NCI-H2107 treated with DMSO at 0.1 percent for 48 hours (cell line): ENCODE measurements at regions not wholly inside any gene's neighbourhood (a gene's known extent, or its start where the extent isn't known, plus 50 kb on each side); places are given as distances from the start of the nearest gene placed in this dataset.
"Not testable (repeated sequence)": the region's sequence is repeated elsewhere in the genome, so short reads cannot be mapped to it uniquely, and the experiment has no call there.

Experiments used
- DNase-seq: peaks from one replicate; lab custom pipeline; 2025; ENCODE audit not compliant: unreplicated experiment; lab: John Stamatoyannopoulos, UW

GRCh38 chr3:144683065-144683464, 711.4 kb downstream of the DIPK2A start:
- DNase-seq, result no peak

GRCh38 chr3:144687862-144688261, 716.2 kb downstream of the DIPK2A start:
- no peak for DNase-seq

GRCh38 chr3:144692488-144692887, 720.9 kb downstream of the DIPK2A start:
- no peak for DNase-seq

GRCh38 chr3:144708437-144708836, 736.8 kb downstream of the DIPK2A start:
- no peak for DNase-seq

GRCh38 chr3:144737281-144737680, 765.7 kb downstream of the DIPK2A start:
- DNase-seq, result no peak

- no peak for DNase-seq
Observed at GRCh38 chr3:144743225-144743668, 771.6 kb downstream of the DIPK2A start.

DNA sequence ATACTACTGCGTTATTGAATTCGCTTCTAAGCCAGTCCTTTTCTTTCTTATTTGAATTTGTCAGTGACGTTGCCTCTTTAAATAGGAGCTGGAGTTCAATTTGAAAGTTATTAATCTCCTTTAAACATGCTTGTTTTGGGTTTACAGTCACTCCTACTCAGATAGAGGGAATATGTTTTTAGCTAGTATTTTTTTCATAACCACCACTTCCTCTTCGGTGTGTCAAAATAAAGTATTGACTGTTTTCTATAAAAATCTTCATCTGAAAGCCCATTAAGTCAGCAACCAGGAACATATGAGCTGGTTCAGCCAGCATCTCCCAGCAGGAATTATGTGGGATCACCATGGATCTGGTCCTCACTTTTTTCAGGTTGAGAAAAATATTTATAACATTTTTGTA, 772.9 kb downstream of the DIPK2A start:
- no peak for DNase-seq

DNA sequence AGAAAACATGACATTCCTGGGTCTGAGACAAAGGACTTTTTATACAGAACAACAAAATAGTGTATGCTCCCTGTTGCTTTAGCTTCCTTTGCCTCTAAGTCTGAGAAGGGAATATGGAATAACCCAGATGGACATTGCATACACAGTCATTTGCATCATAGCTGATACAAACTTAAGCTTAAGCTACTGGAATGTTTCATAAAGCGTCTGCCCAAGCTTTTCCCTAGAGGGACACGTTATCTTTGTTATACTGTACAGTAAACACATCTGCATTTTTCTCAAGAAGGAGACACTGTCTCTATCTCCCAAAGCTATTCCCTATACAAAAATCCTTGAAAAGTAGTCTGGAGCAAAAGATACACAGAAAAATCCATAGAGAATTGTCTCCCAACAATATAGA, 775.0 kb downstream of the DIPK2A start:
- no peak for DNase-seq

DNA sequence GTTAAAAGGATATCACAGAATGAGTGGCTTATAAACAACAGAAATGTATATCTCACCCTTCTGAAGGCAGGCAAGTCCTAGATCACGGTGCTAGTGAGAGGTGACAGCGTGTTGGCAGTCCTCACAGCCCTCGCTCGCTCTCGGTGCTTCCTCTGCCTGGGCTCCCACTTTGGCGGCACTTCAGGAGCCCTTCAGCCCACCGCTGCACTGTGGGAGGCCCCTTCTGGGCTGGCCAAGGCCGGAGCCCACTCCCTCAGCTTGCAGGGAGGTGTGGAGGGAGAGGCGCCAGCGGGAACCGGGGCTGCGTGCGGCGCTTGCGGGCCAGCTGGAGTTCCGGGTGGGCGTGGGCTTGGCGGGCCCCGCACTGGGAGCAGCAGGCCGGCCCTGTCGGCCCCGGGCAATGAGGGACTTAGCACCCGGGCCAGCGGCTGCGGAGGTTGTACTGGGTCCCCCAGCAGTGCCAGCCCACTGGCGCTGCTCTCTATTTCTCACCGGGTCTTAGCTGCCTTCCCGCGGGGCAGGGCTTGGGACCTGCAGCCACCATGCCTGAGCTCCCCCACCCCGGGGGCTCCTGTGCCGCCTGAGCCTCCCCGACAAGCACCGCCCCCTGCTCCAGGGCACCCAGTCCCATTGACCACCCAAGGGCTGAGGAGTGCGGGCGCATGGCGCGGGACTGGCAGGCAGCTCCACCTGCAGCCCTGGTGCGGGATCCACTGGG, 778.1 kb downstream of the DIPK2A start:
- not testable (repeated sequence) for DNase-seq

GRCh38 chr3:144754076-144754783, 782.6 kb downstream of the DIPK2A start:
- DNase-seq, result no peak

- no peak for DNase-seq
Observed at GRCh38 chr3:144756704-144757440, 785.2 kb downstream of the DIPK2A start.

GRCh38 chr3:144760831-144761230, 789.2 kb downstream of the DIPK2A start:
- no peak for DNase-seq

DNA sequence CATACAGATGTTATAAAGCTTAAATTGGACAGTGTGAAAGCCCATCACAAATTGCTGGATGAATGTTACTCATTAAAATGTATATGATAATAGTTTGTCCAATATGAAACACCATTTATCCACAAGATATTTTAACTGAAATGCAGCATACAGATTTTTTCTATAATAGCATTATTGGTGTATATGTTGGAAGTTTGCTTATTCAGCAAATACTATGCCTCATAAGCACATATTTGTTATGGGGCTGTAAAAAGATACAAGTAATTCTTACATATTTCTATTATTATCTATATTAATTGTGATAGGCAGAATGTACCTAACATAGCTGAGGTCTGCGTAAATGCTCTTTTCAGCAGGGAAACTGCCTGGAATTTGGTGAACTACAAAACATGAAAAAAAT, 790.5 kb downstream of the DIPK2A start:
- DNase-seq, result no peak

DNA sequence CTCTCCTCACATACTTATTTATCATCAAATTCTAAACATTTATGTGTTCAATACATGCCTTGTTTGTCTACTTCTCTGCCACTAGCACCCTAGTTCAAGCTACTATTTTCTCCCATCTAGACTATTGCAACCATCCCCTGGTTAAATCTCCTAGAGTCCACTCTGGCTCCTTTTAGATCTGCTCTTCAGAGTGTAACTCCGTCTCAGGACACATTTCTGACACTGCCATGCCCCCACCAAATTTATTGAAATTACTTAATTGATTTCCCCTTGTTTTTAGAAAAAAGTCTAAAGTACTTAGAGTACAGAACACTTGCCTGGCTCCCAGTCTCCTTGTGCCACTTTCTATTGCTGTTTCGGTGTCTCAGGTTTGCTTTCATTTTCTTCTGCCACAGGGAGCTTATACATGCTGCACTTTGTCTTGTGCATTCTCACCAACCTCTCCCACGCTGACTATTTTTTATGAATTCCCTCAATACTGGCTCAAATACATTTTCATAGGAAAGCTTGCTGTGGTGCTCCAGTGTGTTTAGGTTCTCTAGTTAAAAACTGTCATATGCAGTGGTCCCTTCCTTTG, 792.3 kb downstream of the DIPK2A start:
- DNase-seq, result no peak

DNA sequence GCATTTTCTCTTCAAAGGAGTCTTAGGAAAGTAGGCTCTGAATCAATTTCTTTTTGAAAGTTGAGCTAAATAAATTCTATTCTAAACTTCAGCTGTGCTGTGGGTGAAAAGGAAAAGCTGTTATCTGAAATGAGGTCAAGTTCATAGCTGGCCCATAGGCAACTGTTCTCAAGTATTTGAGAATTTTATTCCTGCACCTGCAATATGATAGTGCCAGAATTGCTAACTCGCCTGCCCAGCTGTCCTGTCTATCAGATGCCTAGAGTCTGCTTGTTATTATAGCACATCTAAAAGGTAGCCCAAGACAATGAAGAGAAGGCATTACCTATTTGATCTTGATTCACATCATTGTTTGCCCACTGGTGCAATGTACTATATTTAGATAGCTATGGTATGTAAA, 798.7 kb downstream of the DIPK2A start:
- no peak for DNase-seq

GRCh38 chr3:144770915-144771351, 799.3 kb downstream of the DIPK2A start:
- no peak for DNase-seq

- DNase-seq, result no peak
Observed at GRCh38 chr3:144771381-144771870, 799.8 kb downstream of the DIPK2A start.

DNA sequence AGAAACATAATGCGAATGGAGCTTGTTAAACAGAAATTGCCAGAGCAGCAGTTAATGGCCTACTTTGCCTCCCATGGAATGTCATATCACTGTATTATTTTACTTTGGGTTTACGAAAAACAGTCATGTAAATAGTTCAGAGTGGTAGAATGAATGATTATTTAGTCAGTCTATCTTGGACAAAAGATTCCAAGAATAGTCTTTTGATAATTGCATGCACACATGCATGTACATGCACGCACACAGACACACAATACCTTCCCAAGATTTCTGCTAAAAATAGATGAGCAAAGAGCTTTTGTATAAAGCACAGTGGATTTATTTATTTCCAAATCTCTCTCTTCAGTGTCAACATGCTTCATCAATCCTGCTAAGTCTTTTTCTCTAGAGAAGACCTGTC, 800.7 kb downstream of the DIPK2A start:
- DNase-seq, result no peak

DNA sequence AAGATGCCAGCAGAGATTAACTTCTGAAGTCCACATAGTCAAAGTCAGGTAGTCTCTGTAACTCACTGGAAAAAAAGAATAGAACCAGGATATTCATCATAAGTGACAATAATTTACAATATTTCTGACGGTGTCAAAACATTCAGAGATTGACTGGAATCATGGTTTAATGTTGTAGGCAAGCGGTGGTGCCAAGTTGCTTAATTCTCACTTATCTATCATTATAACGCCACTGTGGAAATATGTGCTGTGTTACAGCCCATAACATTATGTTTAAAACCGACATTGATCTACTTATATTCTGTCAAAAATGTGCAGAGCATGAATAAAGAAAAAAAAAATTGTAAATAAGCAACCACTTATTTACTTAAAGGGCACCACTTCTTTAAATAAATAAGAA, 801.7 kb downstream of the DIPK2A start:
- no peak for DNase-seq

GRCh38 chr3:144774897-144775296, 803.3 kb downstream of the DIPK2A start:
- DNase-seq, result no peak

DNA sequence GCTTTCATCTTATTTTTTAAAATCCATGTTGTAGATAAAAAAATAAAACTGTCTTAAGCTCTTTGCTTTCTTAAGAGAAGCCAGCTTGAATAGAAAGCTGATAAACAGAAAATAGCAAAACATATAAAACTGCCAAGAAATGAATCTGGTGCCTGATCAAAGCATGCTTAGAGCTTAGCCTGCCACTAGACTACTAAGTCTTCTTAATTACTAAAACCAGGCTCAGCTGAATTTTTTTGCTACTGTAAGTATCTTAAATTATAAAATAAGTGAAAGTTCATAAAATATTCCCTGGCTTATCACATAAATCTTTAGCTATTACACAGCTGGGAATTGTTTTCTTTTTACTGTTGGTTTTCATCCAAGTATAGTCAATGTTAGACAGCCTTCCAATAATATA, 803.9 kb downstream of the DIPK2A start:
- no peak for DNase-seq
